ENCODE measurements at regions not wholly inside any gene's neighbourhood (a gene's known extent, or its start where the extent isn't known, plus 50 kb on each side); places are given as distances from the start of the nearest gene placed in this dataset.

GRCh38 chr12:40620564-40621019 lies 71.6 kb upstream of the CNTN1 start:
- H3K4me1 ChIP-seq (ENCODE audit: control insufficient read depth, insufficient read depth, low read length): no peaks in the 10 kb centered on the region
- Mint-ChIP-seq H3K27ac (no peak overlapping the region), H3K4me1 (no peaks in the 10 kb centered on the region), H3K27me3 (ENCODE audit: insufficient read depth) (no peaks in the 10 kb centered on the region), H3K36me3 (ENCODE audit: low read depth) (no peaks in the 10 kb centered on the region), H3K9me3 (no peaks in the 10 kb centered on the region), H3K4me3 (no peak overlapping the region)
- no peaks in the 10 kb centered on the region for H3K36me3 ChIP-seq (ENCODE audit: control insufficient read depth, insufficient read depth, low read length)
- 95 to 100% methylated on average over 2 to 30 of the region's 38 CpGs for WGBS, 2 experiments (ENCODE audit: insufficient coverage in 1 of 2, insufficient read length in 1 of 2)
- no peak overlapping the region for H3K4me3 ChIP-seq (ENCODE audit: low read length)
- H3K27me3 ChIP-seq (ENCODE audit: control insufficient read depth, insufficient read depth, low read length, poor library complexity, severe bottlenecking): no peaks in the 10 kb centered on the region
- H3K27ac ChIP-seq (ENCODE audit: low read depth, low read length): no peak overlapping the region
- no peak for DNase-seq
- TF ChIP-seq CTCF (conservative IDR thresholded peaks at IDR 0.05): no peak
- no peak overlapping the region for H3K9ac ChIP-seq (ENCODE audit: extremely low read depth, low read length, poor library complexity, severe bottlenecking)
- no peaks in the 10 kb centered on the region for H3K9me3 ChIP-seq (ENCODE audit: control insufficient read depth, low read length)

- Histone ChIP-seq H3K36me3 (ENCODE audit: control insufficient read depth, insufficient read depth, low read length) (no peaks in the 10 kb centered on the region), H3K27me3 (ENCODE audit: control insufficient read depth, insufficient read depth, low read length, poor library complexity, severe bottlenecking) (no peaks in the 10 kb centered on the region), H3K9me3 (ENCODE audit: control insufficient read depth, low read length) (no peaks in the 10 kb centered on the region), H3K4me3 (ENCODE audit: low read length) (no peak overlapping the region), H3K4me1 (ENCODE audit: control insufficient read depth, insufficient read depth, low read length) (no peaks in the 10 kb centered on the region), H3K9ac (ENCODE audit: extremely low read depth, low read length, poor library complexity, severe bottlenecking) (no peak overlapping the region), H3K27ac (ENCODE audit: low read depth, low read length) (no peak overlapping the region)
- peak; percentile 90 for DNase-seq
- no peak overlapping the region for H3K4me3 Mint-ChIP-seq
- H3K4me1 Mint-ChIP-seq: no peaks in the 10 kb centered on the region
- H3K9me3 Mint-ChIP-seq: no peaks in the 10 kb centered on the region
- H3K27ac Mint-ChIP-seq: no peak overlapping the region
- WGBS, 2 experiments (ENCODE audit: insufficient coverage in 1 of 2, insufficient read length in 1 of 2): 76% methylated on average over 3 of the region's 3 CpGs; no CpG with 5 or more reads in 1 of the 2 experiments
- TF ChIP-seq CTCF (conservative IDR thresholded peaks at IDR 0.05): peak; percentile 94
- H3K27me3 Mint-ChIP-seq (ENCODE audit: insufficient read depth): no peaks in the 10 kb centered on the region
- no peaks in the 10 kb centered on the region for H3K36me3 Mint-ChIP-seq (ENCODE audit: low read depth)
Observed at GRCh38 chr12:40622246-40622838, 69.9 kb upstream of the CNTN1 start.

DNA sequence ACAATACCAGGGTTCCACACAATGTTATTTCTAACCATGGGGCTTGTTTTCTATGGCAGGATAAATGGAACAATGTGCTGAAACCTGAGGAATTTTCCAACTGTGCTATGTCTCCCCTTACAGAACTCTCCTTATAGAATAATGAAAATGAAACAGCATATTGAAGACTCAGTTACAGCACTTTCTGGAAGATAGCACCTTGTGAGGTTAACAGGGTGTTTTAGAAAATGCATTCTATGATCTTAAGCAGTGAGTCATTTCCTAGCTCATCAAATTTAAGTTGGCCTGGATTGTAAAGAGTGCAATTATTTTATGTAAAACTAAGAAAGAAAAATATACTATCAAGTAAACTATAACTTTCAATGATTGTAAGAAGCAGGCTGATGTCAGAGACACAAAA lies 60.1 kb upstream of the CNTN1 start:
- Histone ChIP-seq H3K27me3 (ENCODE audit: control insufficient read depth, insufficient read depth, low read length, poor library complexity, severe bottlenecking) (no peaks in the 10 kb centered on the region), H3K9ac (ENCODE audit: extremely low read depth, low read length, poor library complexity, severe bottlenecking) (no peak overlapping the region), H3K9me3 (ENCODE audit: control insufficient read depth, low read length) (peaks cover 6% of the 10 kb centered on the region), H3K36me3 (ENCODE audit: control insufficient read depth, insufficient read depth, low read length) (no peaks in the 10 kb centered on the region), H3K4me3 (ENCODE audit: low read length) (no peak overlapping the region), H3K4me1 (ENCODE audit: control insufficient read depth, insufficient read depth, low read length) (no peaks in the 10 kb centered on the region), H3K27ac (ENCODE audit: low read depth, low read length) (no peak overlapping the region)
- Mint-ChIP-seq H3K27me3 (ENCODE audit: insufficient read depth) (peaks cover 2% of the 10 kb centered on the region), H3K36me3 (ENCODE audit: low read depth) (no peaks in the 10 kb centered on the region), H3K27ac (no peak overlapping the region), H3K4me1 (peaks cover 17% of the 10 kb centered on the region), H3K4me3 (no peak overlapping the region), H3K9me3 (peaks cover 3% of the 10 kb centered on the region)
- DNase-seq: no peak
- TF ChIP-seq CTCF (conservative IDR thresholded peaks at IDR 0.05): no peak
